ENCODE measurements at regions not wholly inside any gene's neighbourhood (a gene's known extent, or its start where the extent isn't known, plus 50 kb on each side); places are given as distances from the start of the nearest gene placed in this dataset.

GRCh38 chr22:27624705-27625104 lies 176.9 kb downstream of the MN1 start:
- no peak for DNase-seq (ENCODE audit: low read depth)

- no peak for DNase-seq (ENCODE audit: low read depth)
Observed at GRCh38 chr22:27625769-27626674, 175.5 kb downstream of the MN1 start.

- DNase-seq (ENCODE audit: low read depth), result no peak
Observed at GRCh38 chr22:27626675-27627443, 174.7 kb downstream of the MN1 start.

- DNase-seq (ENCODE audit: low read depth), result no peak
Observed at GRCh38 chr22:27627444-27627833, 174.1 kb downstream of the MN1 start.

GRCh38 chr22:27627901-27628300 lies 173.7 kb downstream of the MN1 start:
- no peak for DNase-seq (ENCODE audit: low read depth)

- no peak for DNase-seq (ENCODE audit: low read depth)
Observed at GRCh38 chr22:27628341-27628740, 173.2 kb downstream of the MN1 start.

GRCh38 chr22:27628891-27629631 lies 172.5 kb downstream of the MN1 start:
- no peak for DNase-seq (ENCODE audit: low read depth)

GRCh38 chr22:27629908-27630673 lies 171.5 kb downstream of the MN1 start:
- DNase-seq (ENCODE audit: low read depth), result no peak

GRCh38 chr22:27630754-27631153 lies 170.8 kb downstream of the MN1 start:
- no peak for DNase-seq (ENCODE audit: low read depth)

GRCh38 chr22:27631641-27632040 lies 169.9 kb downstream of the MN1 start:
- DNase-seq (ENCODE audit: low read depth), result no peak

GRCh38 chr22:27632451-27633295 lies 168.9 kb downstream of the MN1 start:
- DNase-seq (ENCODE audit: low read depth), result no peak

- no peak for DNase-seq (ENCODE audit: low read depth)
Observed at GRCh38 chr22:27633296-27633871, 168.2 kb downstream of the MN1 start.

- no peak for DNase-seq (ENCODE audit: low read depth)
Observed at GRCh38 chr22:27634043-27634740, 167.4 kb downstream of the MN1 start.

- DNase-seq (ENCODE audit: low read depth), result no peak
Observed at GRCh38 chr22:27635435-27635834, 166.1 kb downstream of the MN1 start.

GRCh38 chr22:27635852-27636251 lies 165.7 kb downstream of the MN1 start:
- DNase-seq (ENCODE audit: low read depth), result no peak

GRCh38 chr22:27636716-27637508 lies 164.6 kb downstream of the MN1 start:
- DNase-seq (ENCODE audit: low read depth), result no peak

- DNase-seq (ENCODE audit: low read depth), result no peak
Observed at GRCh38 chr22:27637604-27638003, 164.0 kb downstream of the MN1 start.

- DNase-seq (ENCODE audit: low read depth), result no peak
Observed at GRCh38 chr22:27638329-27639233, 163.0 kb downstream of the MN1 start.

Data from activated T-cell treated with anti-CD3 and anti-CD28 coated beads for 24 hours (primary cell).